NCI-H526 (cell line): ENCODE measurements at regions not wholly inside any gene's neighbourhood (a gene's known extent, or its start where the extent isn't known, plus 50 kb on each side); places are given as distances from the start of the nearest gene placed in this dataset.

ENCODE experiments used
- DNase-seq, 2 experiments: peaks; one replicate each; lab custom pipeline; 2025; lab: John Stamatoyannopoulos, UW

- DNase-seq = no peak
Observed at GRCh38 chr1:56442290-56442877, 137.0 kb downstream of the PLPP3 start.

- DNase-seq = no peak
Observed at GRCh38 chr1:56441601-56442000, 137.8 kb downstream of the PLPP3 start.

DNA sequence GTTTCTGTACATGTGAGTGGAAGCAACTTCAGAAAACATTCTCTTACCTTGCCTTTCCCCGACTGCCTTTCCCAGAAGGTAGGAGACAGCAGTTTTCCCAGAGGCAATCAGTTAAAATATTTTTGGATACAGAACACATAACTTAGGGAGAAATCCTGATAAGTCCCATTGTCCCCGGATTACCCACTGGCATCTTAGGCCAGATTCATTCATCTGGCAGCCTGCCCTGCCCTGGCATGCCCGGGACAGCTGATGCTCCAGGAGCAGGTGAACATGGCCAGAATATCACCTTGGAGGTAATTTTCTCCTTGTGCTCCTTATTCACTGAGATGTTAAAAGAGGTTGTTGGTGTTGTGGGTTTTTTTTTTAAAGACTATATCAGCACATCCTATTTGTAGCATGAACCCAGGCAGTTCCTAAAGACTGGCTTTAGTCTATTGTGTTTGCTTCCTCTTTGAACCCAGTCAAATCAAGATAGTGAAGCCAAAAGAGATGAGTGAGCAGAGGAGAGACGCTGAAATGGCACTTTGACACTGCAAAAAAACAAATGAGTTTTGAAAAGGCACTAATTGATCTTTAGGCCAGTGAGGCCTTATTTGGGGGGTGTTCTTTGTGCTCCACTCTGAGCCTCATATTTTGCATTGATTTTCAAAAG, 139.6 kb downstream of the PLPP3 start:
- no peak for DNase-seq

- no peak for DNase-seq
Observed at GRCh38 chr1:56438901-56439551, 140.3 kb downstream of the PLPP3 start.

- no peak for DNase-seq
Observed at GRCh38 chr1:56437959-56438358, 141.4 kb downstream of the PLPP3 start.

DNA sequence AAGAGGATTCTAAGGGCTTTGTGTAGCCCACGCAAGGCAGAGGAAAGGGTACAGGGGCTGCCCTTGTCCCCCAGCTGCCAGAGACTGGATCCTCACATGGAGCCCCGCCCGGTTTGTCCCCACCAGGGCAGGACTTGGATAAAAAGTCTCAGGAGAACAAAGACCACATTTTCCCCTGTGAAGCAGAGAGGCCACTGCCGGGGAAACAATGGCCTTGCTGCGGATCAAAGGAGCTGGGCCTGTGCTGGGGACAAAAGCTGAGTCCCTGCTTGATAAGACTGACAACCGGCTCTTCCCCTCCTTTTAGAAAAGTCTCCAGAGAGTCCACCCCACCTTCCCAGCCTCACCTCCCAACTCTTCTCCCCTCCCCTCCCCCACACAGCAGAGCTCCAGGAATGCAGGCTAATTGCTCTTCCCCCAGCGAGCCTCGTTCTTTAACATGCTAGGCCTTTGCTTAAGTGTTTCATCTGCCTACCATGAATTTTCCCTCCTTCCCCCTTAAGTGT, 142.4 kb downstream of the PLPP3 start:
- no peak for DNase-seq

DNA sequence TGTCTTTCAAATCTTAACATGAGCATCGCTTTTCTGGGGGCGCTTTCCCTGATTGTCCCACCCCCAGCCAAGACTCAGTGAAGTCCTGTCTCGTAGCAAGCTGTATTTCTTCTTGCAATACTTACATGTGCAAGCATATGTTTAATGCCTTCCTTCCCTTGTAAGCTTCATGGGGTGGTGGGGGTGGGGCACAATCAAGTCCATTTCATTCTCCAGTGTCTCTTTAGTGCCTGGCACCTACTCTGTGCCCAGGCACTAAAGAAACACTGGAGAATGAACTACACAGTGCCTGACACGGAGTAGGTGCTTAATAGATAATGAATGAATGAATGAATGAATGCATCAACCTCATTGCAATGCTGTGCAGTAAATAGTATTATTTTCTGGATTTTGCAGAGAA, 143.1 kb downstream of the PLPP3 start:
- DNase-seq = no peak

DNA sequence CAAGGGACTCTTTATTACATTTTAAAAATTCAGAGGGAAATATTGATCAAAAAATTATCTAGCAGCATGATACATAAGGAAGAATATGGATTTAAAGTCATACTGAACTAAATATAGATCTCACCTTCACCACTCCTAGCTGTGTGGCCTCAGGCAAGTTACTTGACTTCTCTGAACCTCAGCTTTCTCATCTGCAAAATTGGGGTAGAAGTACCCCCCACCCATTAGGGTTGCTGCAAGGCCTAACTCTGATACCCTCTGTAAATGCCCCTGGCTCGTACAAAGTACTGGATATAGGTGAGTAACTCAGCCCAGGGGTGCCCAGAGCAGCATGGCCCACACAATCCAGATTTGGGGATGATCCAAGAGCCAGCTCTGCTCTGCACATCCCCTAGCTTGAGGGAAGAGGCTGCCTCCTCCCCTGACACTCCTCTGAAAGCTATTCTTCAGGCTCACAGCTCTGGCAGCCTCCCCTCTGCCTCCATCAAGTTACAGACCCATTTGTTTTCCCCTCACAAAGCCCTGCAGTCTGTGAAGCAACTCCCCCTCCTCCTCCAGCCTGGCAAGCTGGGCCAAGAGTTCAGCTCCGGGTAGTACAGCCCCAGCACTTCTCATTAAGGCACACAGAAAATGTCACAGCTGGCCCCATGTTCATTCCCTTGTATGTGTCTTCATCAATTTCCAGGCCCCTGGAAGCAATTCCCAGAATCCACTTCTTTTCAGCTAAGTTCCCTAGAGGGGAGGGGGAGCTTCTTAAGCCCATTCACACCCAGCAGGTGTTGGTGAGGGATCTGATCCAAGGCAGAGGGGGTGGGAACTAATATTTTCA, 143.7 kb downstream of the PLPP3 start:
- no peak for DNase-seq

GRCh38 chr1:56434740-56435139, 144.6 kb downstream of the PLPP3 start:
- no peak for DNase-seq

- no peak for DNase-seq
Observed at GRCh38 chr1:56434025-56434424, 145.3 kb downstream of the PLPP3 start.

- no peak for DNase-seq
Observed at GRCh38 chr1:56433056-56433577, 146.2 kb downstream of the PLPP3 start.

- no peak for DNase-seq
Observed at GRCh38 chr1:56432166-56432971, 147.0 kb downstream of the PLPP3 start.

GRCh38 chr1:56430141-56430839, 149.1 kb downstream of the PLPP3 start:
- no peak for DNase-seq

DNA sequence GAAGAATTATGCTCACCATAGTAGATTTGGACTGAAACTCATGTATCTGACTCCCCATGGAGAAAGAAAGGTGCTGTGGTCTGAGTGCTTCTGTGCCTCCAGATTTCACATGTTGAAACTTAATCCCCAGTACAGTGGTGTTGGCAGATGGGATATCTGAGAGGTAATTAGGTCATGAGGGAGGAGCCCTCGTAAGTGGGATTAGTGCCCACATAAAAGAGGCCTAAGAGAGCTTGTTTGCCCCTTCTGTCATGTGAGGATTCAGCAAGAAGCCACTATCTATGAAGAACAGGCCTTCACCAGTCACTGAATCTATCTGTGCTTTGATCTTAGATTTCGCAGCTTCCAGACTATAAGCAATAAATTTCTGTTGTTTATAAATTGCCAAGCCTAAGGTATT, 150.1 kb downstream of the PLPP3 start:
- no peak for DNase-seq

DNA sequence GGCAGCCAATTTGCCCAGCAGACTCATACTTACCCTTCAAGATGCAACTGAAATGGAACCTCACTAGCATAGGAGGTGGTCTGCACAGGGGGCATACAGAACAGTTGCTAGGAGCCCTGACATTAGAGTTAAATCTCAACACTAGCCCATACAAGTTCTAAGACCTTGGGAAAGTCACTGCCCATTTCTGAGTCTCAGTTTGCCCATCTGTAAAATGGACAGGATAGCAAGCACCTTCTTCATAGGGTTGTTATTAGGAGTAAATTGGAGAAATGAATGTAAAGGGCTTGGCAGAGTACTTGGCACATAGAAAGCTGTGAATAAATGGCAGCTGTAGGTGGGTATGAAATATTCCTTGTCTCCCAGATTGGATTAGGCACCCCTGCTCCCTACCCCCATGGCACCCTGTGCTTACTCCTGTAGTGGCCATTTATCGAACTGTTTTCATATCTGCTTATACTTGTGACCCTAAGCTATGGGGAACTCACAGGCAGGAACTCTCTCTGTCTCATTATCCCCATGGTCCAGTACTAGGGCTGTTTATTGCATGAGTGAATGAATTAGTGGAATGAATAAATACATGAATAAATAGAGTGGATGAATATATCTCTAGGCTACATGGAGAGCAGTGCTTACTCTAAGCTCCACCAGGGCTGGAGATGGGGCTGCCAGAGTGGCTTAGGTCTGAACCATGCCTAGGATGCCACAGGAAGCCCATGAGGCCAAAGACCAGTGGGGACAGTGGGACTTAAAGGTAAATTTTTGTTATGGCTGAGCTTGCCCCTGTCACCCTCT, 152.6 kb downstream of the PLPP3 start:
- no peak for DNase-seq

GRCh38 chr1:56425494-56426037, 153.8 kb downstream of the PLPP3 start:
- DNase-seq = no peak

DNA sequence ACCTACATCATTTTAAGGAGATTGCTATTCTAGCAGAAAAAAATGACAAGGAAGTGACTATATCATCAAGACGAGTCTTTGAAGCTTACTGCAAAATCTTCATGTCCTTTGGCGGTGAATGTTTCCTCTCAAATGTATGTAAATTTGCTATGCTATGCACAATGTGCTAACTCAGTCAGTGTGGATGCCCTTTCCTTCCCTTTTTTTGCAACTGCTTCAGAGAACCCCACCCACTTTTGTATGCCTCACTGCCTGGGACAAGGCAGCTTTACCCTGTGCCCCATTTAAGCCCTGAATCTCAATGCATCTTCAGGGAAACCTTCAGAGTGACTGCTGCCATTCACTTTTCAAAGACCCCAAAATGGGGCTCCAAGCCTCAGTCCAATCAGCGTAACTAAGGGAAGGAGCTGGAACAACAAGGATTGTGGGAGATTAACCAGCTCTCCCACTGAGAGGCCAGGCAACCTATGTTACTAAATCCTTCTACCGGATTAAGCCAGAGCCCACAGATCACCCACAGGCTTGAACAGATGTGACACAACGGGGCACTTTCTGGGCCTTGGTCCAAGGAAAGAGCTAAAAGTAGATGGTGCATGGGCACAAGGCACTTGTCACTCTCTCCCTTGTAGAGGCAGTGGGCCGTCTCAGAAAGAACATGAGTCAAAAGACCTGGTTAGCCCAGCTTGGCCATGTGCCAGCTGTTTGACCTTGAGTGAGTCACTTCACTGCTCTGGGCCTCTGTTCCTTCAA, 154.4 kb downstream of the PLPP3 start:
- no peak for DNase-seq

DNA sequence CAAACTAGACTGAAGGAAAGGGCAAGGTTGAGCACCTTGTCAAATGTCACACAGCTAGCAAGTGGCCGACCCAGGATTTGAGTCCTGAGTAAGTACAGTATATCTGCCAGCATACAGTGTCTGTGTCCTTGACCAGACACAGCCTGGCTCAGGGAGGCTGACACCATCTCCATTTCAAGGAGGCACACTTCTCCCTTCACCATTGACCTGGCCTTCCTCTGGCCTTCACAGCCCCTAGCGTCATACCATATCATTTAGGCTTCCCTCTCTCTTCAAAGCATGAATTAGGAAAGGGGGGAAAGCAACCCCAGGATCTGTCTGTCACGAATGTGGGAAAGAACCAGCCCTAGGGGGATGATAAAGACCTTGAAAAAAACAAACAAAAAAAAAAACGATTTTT, 155.6 kb downstream of the PLPP3 start:
- DNase-seq = no peak

GRCh38 chr1:56418151-56418631, 161.2 kb downstream of the PLPP3 start:
- DNase-seq = no peak
